H9 (cell line): ENCODE measurements at regions not wholly inside any gene's neighbourhood (a gene's known extent, or its start where the extent isn't known, plus 50 kb on each side); places are given as distances from the start of the nearest gene placed in this dataset.

Source experiments
- DNase-seq: peaks from one replicate; pipeline ENCODE4 v3.0.0-alpha.2; 2017
- H2AFZ ChIP-seq: one replicate; pipeline ENCODE4 v1.6.1; 2013; ENCODE audit warnings: mild to moderate bottlenecking, low read length, control low read depth, moderate library complexity
- H2AK5ac ChIP-seq: 2 replicates; pipeline ENCODE4 v1.6.1; 2013; ENCODE audit warnings: low read length, control low read depth, mixed read lengths; ENCODE audit not compliant: insufficient read length
- H2BK120ac ChIP-seq: one replicate; pipeline ENCODE4 v1.6.1; 2013; ENCODE audit warnings: low read depth, mild to moderate bottlenecking, low read length, control low read depth, inconsistent platforms; ENCODE audit not compliant: poor library complexity, severe bottlenecking
- H2BK12ac ChIP-seq: 2 replicates; pipeline ENCODE4 v1.6.1; 2013; ENCODE audit warnings: low read length, control low read depth, mixed read lengths, low read depth; ENCODE audit not compliant: insufficient read length
- H2BK15ac ChIP-seq: 2 replicates; pipeline ENCODE4 v1.6.1; 2013; ENCODE audit warnings: low read depth, low read length, control low read depth
- H2BK20ac ChIP-seq: one replicate; pipeline ENCODE4 v1.6.1; 2013; ENCODE audit warnings: low read depth, mild to moderate bottlenecking, low read length, control low read depth, inconsistent platforms; ENCODE audit not compliant: poor library complexity, severe bottlenecking
- H2BK5ac ChIP-seq: 2 replicates; pipeline ENCODE4 v1.6.1; 2013; ENCODE audit warnings: low read length, control low read depth, mixed read lengths; ENCODE audit not compliant: insufficient read length
- H3K14ac ChIP-seq: 2 replicates; pipeline ENCODE4 v1.6.1; 2013; ENCODE audit warnings: low read length, control low read depth; ENCODE audit not compliant: insufficient read depth
- H3K18ac ChIP-seq: 2 replicates; pipeline ENCODE4 v1.6.1; 2013; ENCODE audit warnings: low read depth, mild to moderate bottlenecking, mixed read lengths, low read length, control low read depth; ENCODE audit not compliant: insufficient read length
- H3K23ac ChIP-seq: 2 replicates; pipeline ENCODE4 v1.6.1; 2013; ENCODE audit warnings: low read length, control low read depth, mixed read lengths, low read depth; ENCODE audit not compliant: insufficient read length
- H3K23me2 ChIP-seq: 2 replicates; pipeline ENCODE4 v1.6.1; 2013; ENCODE audit warnings: low read depth, mild to moderate bottlenecking, mixed read lengths, low read length, control low read depth; ENCODE audit not compliant: insufficient read length, poor library complexity, severe bottlenecking
- H3K27ac ChIP-seq: 2 replicates; pipeline ENCODE4 v1.5.1; 2013; ENCODE audit warnings: low read length, control low read depth, mixed read lengths, low read depth; ENCODE audit not compliant: insufficient read length
- H3K27me3 ChIP-seq: 2 replicates; pipeline ENCODE4 v1.6.1; 2013; ENCODE audit warnings: low read length, control low read depth, inconsistent platforms; ENCODE audit not compliant: insufficient read depth
- H3K4ac ChIP-seq: 2 replicates; pipeline ENCODE4 v1.6.1; 2013; ENCODE audit warnings: low read depth, mild to moderate bottlenecking, control low read depth, inconsistent platforms, low read length, moderate library complexity
- H3K4me1 ChIP-seq: 2 replicates; pipeline ENCODE4 v1.6.1; 2013; ENCODE audit warnings: low read length, control low read depth, inconsistent platforms; ENCODE audit not compliant: insufficient read depth
- H3K4me2 ChIP-seq: 2 replicates; pipeline ENCODE4 v1.6.1; 2013; ENCODE audit warnings: low read length, control low read depth, mixed read lengths; ENCODE audit not compliant: insufficient read length, insufficient read depth
- H3K56ac ChIP-seq: 2 replicates; pipeline ENCODE4 v1.6.1; 2013; ENCODE audit warnings: low read depth, mild to moderate bottlenecking, mixed read lengths, low read length, control low read depth; ENCODE audit not compliant: insufficient read length
- H3K79me1 ChIP-seq: 2 replicates; pipeline ENCODE4 v1.6.1; 2013; ENCODE audit warnings: low read depth, mild to moderate bottlenecking, moderate library complexity, low read length, control low read depth, inconsistent platforms; ENCODE audit not compliant: insufficient read depth, poor library complexity, severe bottlenecking
- H3K79me2 ChIP-seq: 2 replicates; pipeline ENCODE4 v1.6.1; 2013; ENCODE audit warnings: low read length, control low read depth, inconsistent platforms; ENCODE audit not compliant: insufficient read depth
- H3K9ac ChIP-seq: 2 replicates; pipeline ENCODE4 v1.6.1; 2013; ENCODE audit warnings: low read length, control low read depth, mixed read lengths; ENCODE audit not compliant: insufficient read length; ENCODE audit errors: extremely low read depth
- H3K9me3 ChIP-seq: one replicate; pipeline ENCODE4 v1.6.1; 2013; ENCODE audit warnings: low read depth, low read length, inconsistent platforms; ENCODE audit not compliant: control insufficient read depth
- H3T11ph ChIP-seq: one replicate; pipeline ENCODE4 v1.6.1; 2013; ENCODE audit warnings: mild to moderate bottlenecking, low read length, control low read depth, inconsistent platforms
- H4K20me1 ChIP-seq: one replicate; pipeline ENCODE4 v1.6.1; 2013; ENCODE audit not compliant: control insufficient read depth, insufficient read length, insufficient read depth
- H4K5ac ChIP-seq: 2 replicates; pipeline ENCODE4 v1.6.1; 2013; ENCODE audit warnings: low read depth, mild to moderate bottlenecking, mixed read lengths, low read length, control low read depth; ENCODE audit not compliant: insufficient read length
- H4K8ac ChIP-seq: replicated peaks from 2 replicates; pipeline ENCODE4 v1.6.1; 2013; ENCODE audit warnings: low read length, control low read depth, mixed read lengths, low read depth; ENCODE audit not compliant: insufficient read length
- H4K91ac ChIP-seq: 2 replicates; pipeline ENCODE4 v1.6.1; 2013; ENCODE audit warnings: low read depth, mild to moderate bottlenecking, moderate library complexity, mixed read lengths, low read length, control low read depth; ENCODE audit not compliant: insufficient read length
- H3K27ac Mint-ChIP-seq, 3 experiments: 2 replicates in 2 of 3; 3 replicates in 1 of 3; pipeline ENCODE4 v1.8.0; 2020 to 2021; ENCODE audit warnings: mixed read lengths in 3 of 3, mild to moderate bottlenecking in 1 of 3, moderate library complexity in 1 of 3
- H3K27me3 Mint-ChIP-seq: 2 replicates; pipeline ENCODE4 v1.8.0; 2021; ENCODE audit warnings: low read depth, mild to moderate bottlenecking, moderate library complexity, mixed read lengths
- H3K36me3 Mint-ChIP-seq, 3 experiments: 2 replicates in 2 of 3; 3 replicates in 1 of 3; pipeline ENCODE4 v1.8.0; 2020 to 2021; ENCODE audit warnings: low read depth in 3 of 3, mixed read lengths in 3 of 3; ENCODE audit not compliant: insufficient read depth in 1 of 3
- H3K4me1 Mint-ChIP-seq, 2 experiments: 2 replicates each; pipeline ENCODE4 v1.8.0; 2020; ENCODE audit warnings: mixed read lengths in 2 of 2
- H3K4me3 Mint-ChIP-seq, 2 experiments: 2 replicates in 1 of 2; 3 replicates in 1 of 2; pipeline ENCODE4 v1.8.0; 2020 to 2021; ENCODE audit warnings: mild to moderate bottlenecking in 2 of 2, mixed read lengths in 2 of 2, moderate library complexity in 1 of 2
- H3K9me3 Mint-ChIP-seq, 2 experiments: 2 replicates in 1 of 2; 3 replicates in 1 of 2; pipeline ENCODE4 v1.8.0; 2020; ENCODE audit warnings: mild to moderate bottlenecking in 2 of 2, mixed read lengths in 2 of 2, moderate library complexity in 1 of 2
- WGBS: extraction: QIAGEN DNeasy Blood & Tissue Kit; methylation state at CpG from one replicate; pipeline ENCODE4 v1.1.7; 2013; ENCODE audit warnings: missing lambda C conversion rate, low lambda C conversion rate, mixed read lengths; ENCODE audit not compliant: insufficient read length; ENCODE audit errors: extremely low coverage; 5-methylcytosine and 5-hydroxymethylcytosine counted together
- TF ChIP-seq, protein P1 (sequence below): fragments of 200-600 bp; sonication (generic); conservative IDR thresholded peaks from 3 replicates; pipeline ENCODE4 v1.8.0; 2021; ENCODE audit warnings: antibody characterized with exemption, mild to moderate bottlenecking

DNA sequence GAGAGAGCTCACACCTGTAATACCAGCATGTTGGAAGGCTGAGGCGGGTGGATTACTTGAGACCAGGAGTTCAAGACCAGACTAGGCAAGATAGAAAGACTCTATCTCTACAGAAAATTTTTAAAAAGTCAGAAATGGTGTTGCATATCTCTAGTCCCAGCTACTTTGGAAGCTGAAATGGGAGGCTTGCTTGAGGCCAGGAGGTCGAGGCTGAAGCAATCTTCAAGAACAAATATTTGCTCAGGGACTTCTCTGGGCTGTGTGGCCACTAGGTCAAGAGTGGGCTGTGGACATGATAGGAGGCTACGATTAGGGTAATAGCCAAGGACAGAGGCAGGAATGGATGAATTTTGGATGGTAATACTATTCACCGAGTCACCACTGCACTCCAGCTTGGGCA lies 135.8 kb upstream of the PEG3 start:
- Mint-ChIP-seq H3K27me3 (peaks cover 2% of the 10 kb centered on the region; the same call in 1 of the 2 replicates), H3K27ac (no peak overlapping the region), H3K4me1 (no peaks in the 10 kb centered on the region), H3K36me3 (peaks cover 22 to 41% (median 24%) of the 10 kb centered on the region in 3 experiments; a peak in 6 of 7 replicates), H3K4me3 (no peak overlapping the region), H3K9me3 (peaks cover 91 to 97% of the 10 kb centered on the region in 2 experiments)
- no peak overlapping the region for H2BK120ac ChIP-seq
- no peak overlapping the region for H3K14ac ChIP-seq
- H3K27me3 ChIP-seq = no peaks in the 10 kb centered on the region
- no peak overlapping the region for H2AFZ ChIP-seq
- no peak overlapping the region for H3K27ac ChIP-seq
- no peaks in the 10 kb centered on the region for H3K79me2 ChIP-seq
- H2BK15ac ChIP-seq = no peak overlapping the region
- no peak overlapping the region for H2BK20ac ChIP-seq
- no CpG with 5 or more reads among the region's 4 CpGs for WGBS
- H2BK5ac ChIP-seq = no peak overlapping the region
- no peak overlapping the region for H3K56ac ChIP-seq
- no peaks in the 10 kb centered on the region for H3K23me2 ChIP-seq
- no peak overlapping the region for H3K23ac ChIP-seq
- no peak overlapping the region for H3K9ac ChIP-seq
- H3K79me1 ChIP-seq = no peaks in the 10 kb centered on the region
- DNase-seq = no peak
- H3K4me1 ChIP-seq = no peaks in the 10 kb centered on the region
- no peaks in the 10 kb centered on the region for H4K20me1 ChIP-seq
- no peak overlapping the region for H2BK12ac ChIP-seq
- no peak overlapping the region for H3T11ph ChIP-seq
- H4K91ac ChIP-seq = no peak overlapping the region
- H2AK5ac ChIP-seq = no peak overlapping the region
- TF ChIP-seq, protein P1, sequence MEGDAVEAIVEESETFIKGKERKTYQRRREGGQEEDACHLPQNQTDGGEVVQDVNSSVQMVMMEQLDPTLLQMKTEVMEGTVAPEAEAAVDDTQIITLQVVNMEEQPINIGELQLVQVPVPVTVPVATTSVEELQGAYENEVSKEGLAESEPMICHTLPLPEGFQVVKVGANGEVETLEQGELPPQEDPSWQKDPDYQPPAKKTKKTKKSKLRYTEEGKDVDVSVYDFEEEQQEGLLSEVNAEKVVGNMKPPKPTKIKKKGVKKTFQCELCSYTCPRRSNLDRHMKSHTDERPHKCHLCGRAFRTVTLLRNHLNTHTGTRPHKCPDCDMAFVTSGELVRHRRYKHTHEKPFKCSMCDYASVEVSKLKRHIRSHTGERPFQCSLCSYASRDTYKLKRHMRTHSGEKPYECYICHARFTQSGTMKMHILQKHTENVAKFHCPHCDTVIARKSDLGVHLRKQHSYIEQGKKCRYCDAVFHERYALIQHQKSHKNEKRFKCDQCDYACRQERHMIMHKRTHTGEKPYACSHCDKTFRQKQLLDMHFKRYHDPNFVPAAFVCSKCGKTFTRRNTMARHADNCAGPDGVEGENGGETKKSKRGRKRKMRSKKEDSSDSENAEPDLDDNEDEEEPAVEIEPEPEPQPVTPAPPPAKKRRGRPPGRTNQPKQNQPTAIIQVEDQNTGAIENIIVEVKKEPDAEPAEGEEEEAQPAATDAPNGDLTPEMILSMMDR = no peak
- peaks cover 91% of the 10 kb centered on the region for H3K9me3 ChIP-seq
- H3K4me2 ChIP-seq = no peak overlapping the region
- H3K4ac ChIP-seq = no peak overlapping the region
- H4K5ac ChIP-seq = no peak overlapping the region
- no peak overlapping the region for H4K8ac ChIP-seq
- no peak overlapping the region for H3K18ac ChIP-seq
